OCI-LY1 (cell line): ENCODE measurements at regions not wholly inside any gene's neighbourhood (a gene's known extent, or its start where the extent isn't known, plus 50 kb on each side); places are given as distances from the start of the nearest gene placed in this dataset.

Source experiments
- H2AFZ ChIP-seq: fragments of 200-600 bp; sonication (generic), shearing (Covaris generic); 2 replicates; pipeline ENCODE4 v1.6.0; 2014; ENCODE audit warnings: antibody characterized with exemption, mild to moderate bottlenecking, low read length
- H3F3A ChIP-seq: fragments of 200-600 bp; sonication (generic), shearing (Covaris generic); 2 replicates; pipeline ENCODE4 v1.6.0; 2014; ENCODE audit warnings: mild to moderate bottlenecking, antibody characterized with exemption, low read length, moderate library complexity; ENCODE audit not compliant: insufficient read depth
- H3K27ac ChIP-seq: fragments of 200-600 bp; sonication (generic); 2 replicates; pipeline ENCODE4 v1.5.1; 2014; ENCODE audit warnings: low read length, mixed run types, mild to moderate bottlenecking, low read depth; ENCODE audit not compliant: poor library complexity, severe bottlenecking
- H3K27me3 ChIP-seq: fragments of 200-600 bp; sonication (generic); 2 replicates; pipeline ENCODE4 v1.6.0; 2014; ENCODE audit warnings: antibody characterized with exemption, mild to moderate bottlenecking, low read length, moderate library complexity; ENCODE audit not compliant: insufficient read depth
- H3K36me3 ChIP-seq: fragments of 200-600 bp; sonication (generic); 2 replicates; pipeline ENCODE4 v1.6.1; 2014; ENCODE audit warnings: mild to moderate bottlenecking, antibody characterized with exemption, low read length, moderate library complexity, mixed read lengths; ENCODE audit not compliant: insufficient read depth
- H3K4me1 ChIP-seq: fragments of 200-600 bp; sonication (generic); 2 replicates; pipeline ENCODE4 v1.5.1; 2014; ENCODE audit warnings: mild to moderate bottlenecking, low read length, moderate library complexity; ENCODE audit not compliant: insufficient read depth, severe bottlenecking
- H3K4me2 ChIP-seq: fragments of 200-600 bp; sonication (generic), shearing (Covaris generic); 2 replicates; pipeline ENCODE4 v1.6.1; 2014; ENCODE audit warnings: low read length
- H3K4me3 ChIP-seq: fragments of 200-600 bp; sonication (generic); 2 replicates; pipeline ENCODE4 v1.5.1; 2014; ENCODE audit warnings: low read length, low read depth, mild to moderate bottlenecking, mixed read lengths; ENCODE audit not compliant: poor library complexity, severe bottlenecking
- H3K79me2 ChIP-seq: fragments of 200-600 bp; shearing (Covaris generic); 2 replicates; pipeline ENCODE4 v1.6.1; 2016; ENCODE audit warnings: mixed run types, low read length, mixed read lengths; ENCODE audit not compliant: insufficient read depth
- H3K9ac ChIP-seq: fragments of 200-600 bp; sonication (generic), shearing (Covaris generic); 2 replicates; pipeline ENCODE4 v1.6.1; 2014; ENCODE audit warnings: mild to moderate bottlenecking, low read length, mixed read lengths
- H3K9me2 ChIP-seq: fragments of 200-600 bp; sonication (generic), shearing (Covaris generic); 2 replicates; pipeline ENCODE4 v1.6.1; 2014; ENCODE audit warnings: low read depth, mild to moderate bottlenecking, low read length, mixed read lengths
- H3K9me3 ChIP-seq: fragments of 200-600 bp; shearing (Covaris generic); 2 replicates; pipeline ENCODE4 v1.6.1; 2014; ENCODE audit warnings: low read length, mixed read lengths
- H4K20me1 ChIP-seq: fragments of 200-600 bp; sonication (generic), shearing (Covaris generic); 2 replicates; pipeline ENCODE4 v1.6.0; 2016; ENCODE audit warnings: mild to moderate bottlenecking, low read length; ENCODE audit not compliant: insufficient read depth
- EZH2 ChIP-seq: fragments of 200-600 bp; sonication (generic), shearing (Covaris generic); IDR thresholded peaks from 2 replicates; pipeline ENCODE4 v1.8.0; 2017; ENCODE audit warnings: borderline replicate concordance, mixed run types, mild to moderate bottlenecking, antibody characterized with exemption, low read length, moderate library complexity, mixed read lengths
- TF ChIP-seq, protein P1 (sequence below): fragments of 200-600 bp; sonication (generic), shearing (Covaris generic); IDR thresholded peaks from 2 replicates; pipeline ENCODE4 v1.5.1; 2017; ENCODE audit warnings: mild to moderate bottlenecking, antibody characterized with exemption, low read length, moderate library complexity, mixed read lengths

DNA sequence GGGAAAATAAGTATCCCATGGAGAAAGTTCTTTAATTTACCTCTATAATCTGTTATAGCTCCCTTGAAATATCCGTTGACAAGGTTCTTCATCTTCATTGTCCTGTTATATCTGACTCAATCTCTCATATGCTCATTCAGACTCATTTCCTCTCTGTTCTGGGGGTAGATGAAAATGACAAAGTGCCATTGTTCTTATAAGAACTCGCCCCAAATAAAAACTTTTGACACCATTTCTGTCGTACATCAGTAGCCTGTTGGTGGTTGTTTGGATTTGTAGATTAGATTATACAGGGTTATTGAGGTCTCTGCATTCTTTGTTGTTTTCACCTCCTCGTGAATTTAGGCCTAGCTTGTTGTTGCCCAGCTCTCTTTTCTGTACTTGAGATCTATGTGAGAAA is 55.2 kb upstream of the IPO9 start:
- Histone ChIP-seq H3K4me2 (no peak overlapping the region), H3K27me3 (no peaks in the 10 kb centered on the region), H3K9me2 (no peaks in the 10 kb centered on the region), H3K79me2 (no peaks in the 10 kb centered on the region), H3K9ac (no peak overlapping the region), H2AFZ (no peak overlapping the region), H3K36me3 (no peaks in the 10 kb centered on the region), H4K20me1 (no peaks in the 10 kb centered on the region), H3K4me3 (no peak overlapping the region), H3K27ac (no peak overlapping the region), H3K4me1 (no peaks in the 10 kb centered on the region), H3K9me3 (0 out of 2 replicates have a peak, but pooled peaks cover 5% of the 10 kb centered on the region), H3F3A (no peaks in the 10 kb centered on the region)
- no peak for TF ChIP-seq EZH2

DNA sequence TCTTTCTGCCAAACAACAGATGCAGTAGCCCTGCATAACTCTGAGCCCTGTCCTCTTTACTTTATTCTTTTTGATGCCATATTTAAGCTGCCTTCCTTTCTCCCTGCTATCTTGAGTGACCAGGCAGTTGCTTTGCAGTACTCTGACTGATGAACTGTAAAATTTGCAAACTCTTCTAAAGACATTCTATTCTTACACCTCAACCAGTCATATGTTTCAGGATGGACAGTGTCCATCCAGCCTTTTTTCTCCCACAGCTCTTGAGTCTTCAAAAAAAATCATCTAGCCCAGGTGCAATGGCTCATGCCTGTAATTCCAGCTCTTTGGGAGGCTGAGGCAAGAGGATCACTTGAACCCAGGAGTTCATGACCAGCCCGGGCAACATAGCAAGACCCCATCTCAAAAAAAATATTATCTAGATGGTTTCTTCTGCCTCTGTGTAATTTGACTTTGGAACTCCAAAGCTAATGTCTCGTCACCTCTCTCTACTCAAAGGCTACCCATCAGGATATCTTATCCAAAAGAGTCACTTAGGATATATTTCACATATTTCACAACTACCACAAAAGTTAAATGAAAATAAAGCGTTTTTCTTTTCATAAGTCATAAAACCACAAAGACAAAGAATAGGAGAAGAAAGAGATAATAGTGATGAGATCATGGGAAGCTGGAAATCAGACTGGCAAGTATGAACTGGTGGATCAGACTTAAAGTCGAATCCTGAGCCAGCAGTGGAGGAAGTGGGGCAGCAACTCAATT is 54.6 kb upstream of the IPO9 start:
- Histone ChIP-seq H3K4me3 (no peak overlapping the region), H3K79me2 (no peaks in the 10 kb centered on the region), H3K9me2 (no peaks in the 10 kb centered on the region), H2AFZ (no peak overlapping the region), H4K20me1 (no peaks in the 10 kb centered on the region), H3K4me2 (no peak overlapping the region), H3K27me3 (no peaks in the 10 kb centered on the region), H3F3A (no peaks in the 10 kb centered on the region), H3K9ac (no peak overlapping the region), H3K4me1 (no peaks in the 10 kb centered on the region), H3K9me3 (0 out of 2 replicates have a peak, but pooled peaks cover 5% of the 10 kb centered on the region), H3K27ac (no peak overlapping the region), H3K36me3 (no peaks in the 10 kb centered on the region)
- TF ChIP-seq, protein P1, sequence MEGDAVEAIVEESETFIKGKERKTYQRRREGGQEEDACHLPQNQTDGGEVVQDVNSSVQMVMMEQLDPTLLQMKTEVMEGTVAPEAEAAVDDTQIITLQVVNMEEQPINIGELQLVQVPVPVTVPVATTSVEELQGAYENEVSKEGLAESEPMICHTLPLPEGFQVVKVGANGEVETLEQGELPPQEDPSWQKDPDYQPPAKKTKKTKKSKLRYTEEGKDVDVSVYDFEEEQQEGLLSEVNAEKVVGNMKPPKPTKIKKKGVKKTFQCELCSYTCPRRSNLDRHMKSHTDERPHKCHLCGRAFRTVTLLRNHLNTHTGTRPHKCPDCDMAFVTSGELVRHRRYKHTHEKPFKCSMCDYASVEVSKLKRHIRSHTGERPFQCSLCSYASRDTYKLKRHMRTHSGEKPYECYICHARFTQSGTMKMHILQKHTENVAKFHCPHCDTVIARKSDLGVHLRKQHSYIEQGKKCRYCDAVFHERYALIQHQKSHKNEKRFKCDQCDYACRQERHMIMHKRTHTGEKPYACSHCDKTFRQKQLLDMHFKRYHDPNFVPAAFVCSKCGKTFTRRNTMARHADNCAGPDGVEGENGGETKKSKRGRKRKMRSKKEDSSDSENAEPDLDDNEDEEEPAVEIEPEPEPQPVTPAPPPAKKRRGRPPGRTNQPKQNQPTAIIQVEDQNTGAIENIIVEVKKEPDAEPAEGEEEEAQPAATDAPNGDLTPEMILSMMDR, result no peak
- TF ChIP-seq EZH2, result no peak

DNA sequence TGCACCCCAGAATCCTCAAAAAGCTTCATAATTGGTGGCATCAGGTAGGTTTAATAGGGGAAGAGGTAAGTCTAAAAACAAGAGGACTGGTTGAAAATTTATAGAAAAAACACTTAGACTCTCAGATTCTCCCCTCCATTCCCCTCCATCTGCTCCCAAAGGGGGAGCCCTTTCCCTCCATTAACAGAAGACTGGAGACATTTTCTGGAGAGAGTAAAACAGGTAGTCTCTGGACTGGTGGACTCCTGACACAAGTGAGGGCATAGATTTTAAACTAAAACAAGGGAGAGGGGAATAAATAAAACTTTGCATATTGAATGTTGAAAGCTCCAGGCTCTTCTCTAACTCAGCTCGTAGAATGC is 54.0 kb upstream of the IPO9 start:
- Histone ChIP-seq H3K27ac (no peak overlapping the region), H3K4me3 (no peak overlapping the region), H4K20me1 (no peaks in the 10 kb centered on the region), H3K4me2 (no peak overlapping the region), H3K4me1 (no peaks in the 10 kb centered on the region), H3K9ac (no peak overlapping the region), H3K9me2 (no peaks in the 10 kb centered on the region), H3F3A (no peaks in the 10 kb centered on the region), H3K27me3 (no peaks in the 10 kb centered on the region), H2AFZ (no peak overlapping the region), H3K9me3 (0 out of 2 replicates have a peak, but pooled peaks cover 5% of the 10 kb centered on the region), H3K36me3 (no peaks in the 10 kb centered on the region), H3K79me2 (no peaks in the 10 kb centered on the region)
- TF ChIP-seq EZH2, result no peak
- TF ChIP-seq, protein P1, result no peak

DNA sequence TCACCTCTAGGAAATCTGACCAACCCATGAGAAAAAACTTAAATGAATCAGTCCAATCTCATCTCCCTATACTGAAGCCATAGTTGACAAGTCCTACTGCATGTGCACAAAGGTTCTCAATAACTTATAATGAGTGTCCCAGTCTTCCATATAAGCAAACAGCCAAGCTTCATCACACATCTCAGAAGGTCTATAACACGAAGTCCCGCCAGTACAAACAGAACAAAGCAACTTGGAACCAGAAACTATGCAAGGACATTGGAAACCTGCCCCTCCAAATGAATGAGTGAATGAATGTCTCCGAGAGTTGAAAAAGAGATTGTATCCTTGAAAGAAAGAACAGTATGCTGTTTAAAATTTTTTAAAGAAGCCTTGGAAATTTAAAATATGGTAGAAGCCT is 53.6 kb upstream of the IPO9 start:
- TF ChIP-seq, protein P1, result no peak
- no peak for TF ChIP-seq EZH2
- H3K27me3 ChIP-seq, result no peaks in the 10 kb centered on the region

More for the DNA sequence above, 53.6 kb upstream of the IPO9 start:
- H3K36me3 ChIP-seq, result no peaks in the 10 kb centered on the region
- H3F3A ChIP-seq, result no peaks in the 10 kb centered on the region
- H3K4me1 ChIP-seq, result no peaks in the 10 kb centered on the region
- H3K4me3 ChIP-seq, result no peak overlapping the region
- 0 out of 2 replicates have a peak, but pooled peaks cover 5% of the 10 kb centered on the region for H3K9me3 ChIP-seq
- H3K4me2 ChIP-seq, result no peak overlapping the region
- no peak overlapping the region for H3K27ac ChIP-seq
- no peaks in the 10 kb centered on the region for H3K9me2 ChIP-seq
- H4K20me1 ChIP-seq, result no peaks in the 10 kb centered on the region
- no peak overlapping the region for H3K9ac ChIP-seq
- H2AFZ ChIP-seq, result no peak overlapping the region
- no peaks in the 10 kb centered on the region for H3K79me2 ChIP-seq
